Nephron progenitor cell (in vitro differentiated cells): ENCODE measurements at regions not wholly inside any gene's neighbourhood (a gene's known extent, or its start where the extent isn't known, plus 50 kb on each side); places are given as distances from the start of the nearest gene placed in this dataset.

Experiments used
- DNase-seq: peaks from one replicate; pipeline ENCODE4 v3.0.0; 2021
- H3K27ac Mint-ChIP-seq: 2 replicates; pipeline ENCODE4 v1.8.0; 2021; ENCODE audit warnings: mild to moderate bottlenecking, moderate library complexity, mixed read lengths
- H3K27me3 Mint-ChIP-seq: 2 replicates; pipeline ENCODE4 v1.8.0; 2021; ENCODE audit warnings: mild to moderate bottlenecking, low read depth, mixed read lengths; ENCODE audit not compliant: poor library complexity
- H3K36me3 Mint-ChIP-seq: 2 replicates; pipeline ENCODE4 v1.8.0; 2021; ENCODE audit warnings: low read depth, mixed read lengths
- H3K4me1 Mint-ChIP-seq: 2 replicates; pipeline ENCODE4 v1.8.0; 2021; ENCODE audit warnings: mixed read lengths
- H3K4me3 Mint-ChIP-seq: 2 replicates; pipeline ENCODE4 v1.8.0; 2021; ENCODE audit warnings: mild to moderate bottlenecking, moderate library complexity, mixed read lengths
- H3K9me3 Mint-ChIP-seq: 2 replicates; pipeline ENCODE4 v1.8.0; 2021; ENCODE audit warnings: mild to moderate bottlenecking, moderate library complexity, mixed read lengths
- CTCF ChIP-seq: fragments of 200-600 bp; sonication (generic); IDR thresholded peaks from 2 replicates; pipeline ENCODE4 v1.5.0; 2021; ENCODE audit warnings: antibody characterized with exemption

GRCh38 chr2:187917535-187917934 is 363.3 kb upstream of the TFPI start:
- DNase-seq = no peak
- no peak for TF ChIP-seq CTCF
- Mint-ChIP-seq H3K27me3 (no peaks in the 10 kb centered on the region), H3K36me3 (no peaks in the 10 kb centered on the region), H3K27ac (no peak overlapping the region), H3K4me1 (peaks cover 6% of the 10 kb centered on the region), H3K9me3 (peaks cover 3% of the 10 kb centered on the region), H3K4me3 (no peak overlapping the region)

- peaks cover 13% of the 10 kb centered on the region for H3K4me1 Mint-ChIP-seq
- H3K36me3 Mint-ChIP-seq = no peaks in the 10 kb centered on the region
- H3K9me3 Mint-ChIP-seq = peaks cover 3% of the 10 kb centered on the region
- no peak for DNase-seq
- H3K4me3 Mint-ChIP-seq = no peak overlapping the region
- TF ChIP-seq CTCF = no peak
- H3K27ac Mint-ChIP-seq = no peak overlapping the region
- H3K27me3 Mint-ChIP-seq = no peaks in the 10 kb centered on the region
These were observed 365.0 kb upstream of the TFPI start for GRCh38 chr2:187918996-187919821.

GRCh38 chr2:187920511-187920910 is 366.3 kb upstream of the TFPI start:
- Mint-ChIP-seq H3K27me3 (no peaks in the 10 kb centered on the region), H3K36me3 (no peaks in the 10 kb centered on the region), H3K4me1 (peaks cover 13% of the 10 kb centered on the region), H3K9me3 (no peaks in the 10 kb centered on the region), H3K4me3 (no peak overlapping the region), H3K27ac (no peak overlapping the region)
- no peak for TF ChIP-seq CTCF
- no peak for DNase-seq

GRCh38 chr2:187922846-187923245 is 368.6 kb upstream of the TFPI start:
- TF ChIP-seq CTCF = no peak
- DNase-seq = no peak
- Mint-ChIP-seq H3K36me3 (no peaks in the 10 kb centered on the region), H3K9me3 (no peaks in the 10 kb centered on the region), H3K4me3 (no peak overlapping the region), H3K4me1 (peaks cover 13% of the 10 kb centered on the region), H3K27me3 (no peaks in the 10 kb centered on the region), H3K27ac (no peak overlapping the region)

- H3K27me3 Mint-ChIP-seq = no peaks in the 10 kb centered on the region
These were observed 367.4 kb upstream of the GULP1 start for GRCh38 chr2:187924293-187924692.

More at GRCh38 chr2:187924293-187924692, 367.4 kb upstream of the GULP1 start:
- Mint-ChIP-seq H3K4me1 (peaks cover 10% of the 10 kb centered on the region), H3K27ac (no peak overlapping the region), H3K36me3 (no peaks in the 10 kb centered on the region), H3K9me3 (no peaks in the 10 kb centered on the region), H3K4me3 (no peak overlapping the region)
- TF ChIP-seq CTCF = no peak
- no peak for DNase-seq
